Naive B cell (primary cell): ENCODE measurements at regions not wholly inside any gene's neighbourhood (a gene's known extent, or its start where the extent isn't known, plus 50 kb on each side); places are given as distances from the start of the nearest gene placed in this dataset.
A peak's percentile ranks its signal among the peaks of the same experiment; 100 is the strongest.

Experiments
- ATAC-seq, 2 donors: fragments of 150-1000 bp; cut with Tn5 transposase; 2 replicates each; pipeline ENCODE4 v1.10.0; 2021; ENCODE audit warnings: low read depth in 2 of 2, mild to moderate bottlenecking in 2 of 2, moderate library complexity in 2 of 2
- DNase-seq: peaks from one replicate; pipeline ENCODE4 v3.0.0; 2022
- H3K27ac Mint-ChIP-seq, 6 donors: one replicate each; pipeline ENCODE4 v1.8.0; 2020 to 2022; ENCODE audit warnings: mild to moderate bottlenecking in 6 of 6, mixed read lengths in 6 of 6, moderate library complexity in 5 of 6, inconsistent platforms in 2 of 6
- H3K27me3 Mint-ChIP-seq, 3 donors: one replicate each; pipeline ENCODE4 v1.8.0; 2021 to 2022; ENCODE audit warnings: mixed read lengths in 3 of 3, mild to moderate bottlenecking in 1 of 3
- H3K36me3 Mint-ChIP-seq, 2 donors: one replicate each; pipeline ENCODE4 v1.8.0; 2020 to 2022; ENCODE audit warnings: mixed read lengths in 2 of 2, inconsistent platforms in 1 of 2, mild to moderate bottlenecking in 1 of 2
- H3K4me1 Mint-ChIP-seq, 3 donors: one replicate each; pipeline ENCODE4 v1.8.0; 2020 to 2022; ENCODE audit warnings: mixed read lengths in 3 of 3, inconsistent platforms in 1 of 3, mild to moderate bottlenecking in 1 of 3, moderate library complexity in 1 of 3
- H3K4me3 Mint-ChIP-seq, 8 donors: one replicate each; pipeline ENCODE4 v1.8.0; 2020 to 2022; ENCODE audit warnings: mild to moderate bottlenecking in 8 of 8, mixed read lengths in 8 of 8, moderate library complexity in 8 of 8, inconsistent platforms in 2 of 8
- H3K9me3 Mint-ChIP-seq, 7 donors: one replicate each; pipeline ENCODE4 v1.8.0; 2020 to 2022; ENCODE audit warnings: mixed read lengths in 7 of 7, mild to moderate bottlenecking in 5 of 7, inconsistent platforms in 2 of 7, moderate library complexity in 1 of 7

DNA sequence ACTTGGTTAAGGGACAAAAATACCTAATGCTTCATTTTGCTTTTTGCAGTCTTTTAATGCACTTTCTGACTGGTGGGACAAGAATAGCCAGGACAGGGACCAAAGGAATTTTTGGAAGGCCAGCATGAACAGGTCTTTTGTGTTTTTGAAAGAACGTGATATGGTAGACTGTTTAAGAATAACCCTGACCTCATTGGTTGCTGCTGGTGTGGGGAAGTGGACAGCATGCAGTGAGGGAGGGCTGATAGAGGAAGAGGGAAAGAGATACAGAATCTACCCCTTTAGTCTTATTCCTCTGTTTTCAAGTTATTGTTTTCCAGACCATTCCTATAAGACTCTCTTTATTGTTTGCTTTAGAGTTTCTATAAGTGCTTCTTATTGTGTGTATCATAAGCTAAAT, 816.2 kb downstream of the CDH11 start:
- Mint-ChIP-seq H3K4me1 (no peaks in the 10 kb centered on the region), H3K27me3 (no peaks in the 10 kb centered on the region), H3K36me3 (peaks cover 0 to 6% of the 10 kb centered on the region in 2 donors), H3K4me3 (no peak overlapping the region), H3K27ac (no peak overlapping the region), H3K9me3 (peaks cover 9 to 26% (median 15%) of the 10 kb centered on the region in 7 donors)
- DNase-seq: no peak
- no peak for ATAC-seq

DNA sequence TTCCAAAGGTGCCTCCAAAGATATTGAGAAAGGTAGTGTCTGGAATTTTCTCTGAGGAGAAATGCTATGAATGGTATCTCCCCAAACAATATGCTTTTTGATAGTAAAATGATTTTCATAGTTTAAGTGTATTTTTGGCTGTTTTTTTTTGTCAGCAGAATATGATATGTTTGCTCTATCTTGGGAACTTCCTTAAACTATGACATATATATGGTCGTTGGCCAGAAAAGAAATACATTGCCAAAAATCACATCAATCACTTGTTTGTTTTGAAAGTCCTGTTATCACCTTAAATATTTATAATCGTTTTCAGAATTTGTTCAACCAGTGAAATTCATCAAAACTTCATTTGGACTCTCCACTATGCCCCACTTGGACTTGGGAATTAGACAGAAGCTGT, 816.9 kb downstream of the CDH11 start:
- peaks cover 7 to 26% (median 15%) of the 10 kb centered on the region in 7 donors for H3K9me3 Mint-ChIP-seq
- H3K36me3 Mint-ChIP-seq: peaks cover 0 to 6% of the 10 kb centered on the region in 2 donors
- no peak overlapping the region for H3K4me3 Mint-ChIP-seq
- DNase-seq (no peak), ATAC-seq (no peak)
- H3K4me1 Mint-ChIP-seq: no peaks in the 10 kb centered on the region
- no peaks in the 10 kb centered on the region for H3K27me3 Mint-ChIP-seq
- no peak overlapping the region for H3K27ac Mint-ChIP-seq

DNA sequence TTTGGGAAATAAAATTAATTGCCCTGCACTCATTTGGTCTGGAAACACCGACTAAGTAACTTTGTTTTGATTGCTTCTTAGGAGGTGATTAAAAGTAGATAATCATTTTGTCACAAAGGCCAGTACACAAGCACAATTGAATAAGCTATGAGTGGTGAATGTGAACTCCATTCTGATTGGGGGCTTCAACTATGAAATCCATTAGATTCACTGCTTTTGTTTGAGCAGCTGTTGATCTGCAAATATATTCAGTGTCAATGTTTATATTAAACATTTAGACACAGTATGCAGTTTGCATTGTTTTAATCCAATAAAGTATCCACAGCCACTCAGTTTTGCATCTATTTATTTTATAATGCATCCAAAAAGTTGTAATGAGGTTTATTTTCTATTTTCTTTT, 817.5 kb downstream of the CDH11 start:
- DNase-seq: no peak
- H3K9me3 Mint-ChIP-seq: peaks cover 7 to 23% (median 14%) of the 10 kb centered on the region in 7 donors
- ATAC-seq: no peak
- no peak overlapping the region for H3K27ac Mint-ChIP-seq
- H3K4me1 Mint-ChIP-seq: no peaks in the 10 kb centered on the region
- H3K36me3 Mint-ChIP-seq: peaks cover 0 to 6% of the 10 kb centered on the region in 2 donors
- no peaks in the 10 kb centered on the region for H3K27me3 Mint-ChIP-seq
- no peak overlapping the region for H3K4me3 Mint-ChIP-seq

DNA sequence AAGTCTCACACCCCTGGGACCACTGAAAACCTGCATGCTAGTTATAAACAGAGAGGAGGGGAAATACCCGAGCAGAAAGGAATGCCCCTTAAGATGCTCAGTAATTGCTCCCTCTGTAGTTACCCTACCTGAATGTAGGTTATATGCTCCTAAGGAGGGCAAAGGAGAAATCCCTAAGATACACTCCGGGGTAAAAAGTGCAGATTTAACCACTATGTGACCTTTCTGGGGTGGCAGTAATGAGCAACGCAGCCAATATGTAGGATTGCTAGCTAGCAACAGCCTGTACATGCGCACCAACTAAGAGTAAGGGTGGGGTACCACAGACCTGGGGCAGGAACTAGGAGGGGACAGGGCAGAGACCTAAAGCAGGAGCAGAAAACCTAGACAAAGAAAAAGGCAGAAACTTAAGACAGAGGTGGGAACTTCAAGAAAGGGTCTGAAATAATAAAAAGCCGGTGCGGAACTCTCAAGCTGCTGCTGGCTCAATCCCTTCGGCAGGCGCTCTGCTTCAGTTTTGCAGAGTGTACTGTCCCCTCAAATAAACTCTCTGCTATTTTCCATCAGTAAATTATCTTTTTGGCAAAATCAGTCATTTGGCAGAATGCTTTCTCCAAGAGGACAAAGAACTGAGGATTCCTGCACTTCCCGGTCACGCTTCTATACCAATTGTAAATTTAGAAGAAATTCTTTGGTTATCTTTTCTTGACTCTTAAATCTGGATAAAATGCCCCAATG, 823.8 kb downstream of the CDH11 start:
- Mint-ChIP-seq H3K4me1 (no peaks in the 10 kb centered on the region), H3K9me3 (peaks cover 0 to 21% (median 7%) of the 10 kb centered on the region in 7 donors), H3K27me3 (no peaks in the 10 kb centered on the region), H3K27ac (no peak overlapping the region), H3K36me3 (no peaks in the 10 kb centered on the region), H3K4me3 (no peak overlapping the region)
- DNase-seq (no peak), ATAC-seq (no peak)

DNA sequence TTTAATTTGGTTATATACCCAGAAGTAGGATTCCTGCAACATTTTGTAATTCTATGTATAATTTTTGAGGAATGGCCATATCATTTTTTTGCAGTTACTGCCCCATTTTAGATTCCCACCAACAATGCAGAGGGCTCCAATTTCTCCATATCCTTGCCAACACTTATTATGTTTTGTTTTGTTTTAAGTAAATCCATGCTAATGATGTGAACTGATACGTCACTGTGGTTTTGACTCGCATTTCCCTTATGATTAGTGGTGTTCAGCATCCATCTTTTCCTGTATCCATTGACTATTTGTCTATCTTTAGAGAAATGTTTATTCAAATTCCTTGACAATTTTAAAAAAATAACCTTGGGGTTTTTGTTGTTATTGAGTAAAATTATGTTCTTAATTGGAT, 826.4 kb downstream of the CDH11 start:
- no peaks in the 10 kb centered on the region for H3K27me3 Mint-ChIP-seq

DNA sequence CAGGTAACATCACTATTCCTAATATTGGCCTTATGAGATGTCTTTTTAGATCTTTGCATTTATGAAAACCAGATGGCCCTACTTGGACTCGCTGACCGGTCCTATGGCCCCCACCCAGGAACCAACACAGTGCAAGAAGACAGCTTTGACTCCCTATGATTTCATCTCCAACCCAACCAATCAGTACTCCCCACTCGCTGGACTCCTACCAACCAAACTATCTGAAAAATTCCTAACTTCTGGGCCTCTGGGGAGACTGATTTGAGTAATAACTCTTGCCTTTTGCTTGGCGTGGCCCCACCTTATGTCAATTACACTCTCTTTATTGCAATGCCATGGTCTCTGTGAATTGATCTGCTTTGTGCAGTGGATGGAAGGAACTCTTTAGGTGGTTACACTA, 828.9 kb downstream of the CDH11 start:
- no peak for DNase-seq
- Mint-ChIP-seq H3K27me3 (no peaks in the 10 kb centered on the region), H3K36me3 (no peaks in the 10 kb centered on the region), H3K4me1 (no peaks in the 10 kb centered on the region), H3K4me3 (peak overlapping the region in 1 of 8 donors; percentile 21), H3K27ac (no peak overlapping the region), H3K9me3 (peaks cover 0 to 12% (median 6%) of the 10 kb centered on the region in 7 donors)
- ATAC-seq: no peak

More for the DNA sequence above, 826.4 kb downstream of the CDH11 start:
- Mint-ChIP-seq H3K36me3 (no peaks in the 10 kb centered on the region), H3K9me3 (peaks cover 0 to 21% (median 6%) of the 10 kb centered on the region in 7 donors), H3K27ac (no peak overlapping the region), H3K4me1 (no peaks in the 10 kb centered on the region), H3K4me3 (no peak overlapping the region)
- ATAC-seq (no peak), DNase-seq (no peak)

DNA sequence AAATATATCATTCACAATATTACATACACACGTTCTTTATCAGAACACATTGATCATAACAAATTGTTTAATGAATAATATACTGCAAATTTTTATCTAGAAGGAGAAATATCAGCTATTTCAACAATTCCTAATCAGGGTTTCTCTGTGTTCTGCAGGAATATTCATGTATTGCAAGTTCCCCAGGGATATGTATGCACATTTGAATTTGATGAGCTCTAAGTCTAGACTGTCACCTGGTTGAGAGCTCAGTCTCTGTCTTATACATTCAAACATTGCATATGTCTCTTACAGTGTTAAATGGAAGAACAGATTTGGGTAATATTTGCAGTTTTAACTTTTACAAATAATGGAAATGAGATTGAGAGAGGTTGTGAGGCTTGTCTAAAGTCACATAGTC, 829.7 kb downstream of the CDH11 start:
- ATAC-seq: no peak
- H3K9me3 Mint-ChIP-seq: peaks cover 0 to 7% (median 4%) of the 10 kb centered on the region in 7 donors

DNA sequence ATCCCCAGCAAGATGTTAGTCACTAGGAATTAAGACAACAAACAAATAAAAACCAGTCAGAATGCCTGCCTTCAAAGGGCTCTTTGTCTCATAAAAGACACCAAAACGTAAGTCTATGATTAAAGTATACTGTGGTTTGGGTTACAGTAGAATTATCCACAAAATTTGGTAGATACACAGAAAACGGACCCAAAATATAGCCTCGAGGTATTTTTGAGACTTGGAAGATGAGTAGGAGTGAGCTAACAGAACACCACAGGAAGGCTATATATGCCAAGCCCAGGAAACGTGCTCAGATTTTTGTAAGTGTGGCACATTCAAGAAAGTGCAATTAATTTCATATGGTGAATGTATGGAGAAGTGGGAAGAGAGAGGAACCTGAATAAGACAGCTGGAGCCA, 831.4 kb downstream of the CDH11 start:
- peaks cover 0 to 4% (median 0%) of the 10 kb centered on the region in 7 donors for H3K9me3 Mint-ChIP-seq
- H3K27ac Mint-ChIP-seq: no peak overlapping the region
- H3K4me3 Mint-ChIP-seq: no peak overlapping the region
- H3K36me3 Mint-ChIP-seq: no peaks in the 10 kb centered on the region
- H3K27me3 Mint-ChIP-seq: no peaks in the 10 kb centered on the region
- no peak for DNase-seq
- no peak for ATAC-seq
- H3K4me1 Mint-ChIP-seq: no peaks in the 10 kb centered on the region

More for the DNA sequence above, 829.7 kb downstream of the CDH11 start:
- Mint-ChIP-seq H3K36me3 (no peaks in the 10 kb centered on the region), H3K27me3 (no peaks in the 10 kb centered on the region), H3K4me1 (no peaks in the 10 kb centered on the region), H3K4me3 (no peak overlapping the region), H3K27ac (no peak overlapping the region)
- no peak for DNase-seq

DNA sequence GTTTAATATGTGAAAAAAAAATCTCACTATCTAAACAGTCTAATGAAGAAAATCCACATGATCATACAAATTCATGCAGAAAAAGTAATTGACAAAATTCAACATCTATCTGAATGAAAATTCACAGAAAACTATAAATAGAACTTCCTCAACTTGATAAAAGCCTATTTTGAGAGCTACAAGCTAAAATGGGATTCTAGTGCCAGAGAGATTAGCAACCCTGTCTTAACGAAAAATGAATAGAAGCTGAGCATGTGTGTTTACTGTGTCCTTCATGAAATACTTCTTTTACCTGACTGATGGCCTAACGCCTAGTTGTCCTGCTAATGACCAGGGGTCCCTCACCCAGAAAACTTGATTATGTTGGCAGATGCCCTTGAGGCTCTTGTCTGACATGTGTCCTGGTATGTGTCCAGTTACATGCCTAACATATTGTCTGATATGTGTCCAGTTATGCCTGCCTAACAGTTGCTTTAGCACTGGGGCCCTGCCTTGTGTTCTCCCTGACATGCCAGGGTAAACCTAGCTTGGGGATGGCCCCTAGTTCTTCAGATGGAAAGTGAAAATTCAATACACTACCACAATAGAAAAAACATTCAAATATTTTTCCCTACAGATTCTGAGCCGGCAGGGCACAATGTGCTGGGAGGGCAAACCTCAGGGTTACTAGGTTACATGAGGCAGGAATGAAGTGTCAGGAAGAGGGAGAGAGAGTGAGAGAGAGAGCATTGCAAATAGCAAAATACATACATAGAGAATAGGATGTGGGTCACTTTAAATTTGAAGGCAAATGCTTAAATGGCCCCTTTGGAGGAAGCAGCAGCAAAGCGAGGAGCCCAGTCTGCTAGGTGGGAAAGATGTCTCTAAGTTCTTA, 834.0 kb downstream of the CDH11 start:
- Mint-ChIP-seq H3K4me3 (no peak overlapping the region), H3K9me3 (peaks cover 0 to 4% (median 3%) of the 10 kb centered on the region in 7 donors), H3K27me3 (no peaks in the 10 kb centered on the region), H3K27ac (no peak overlapping the region), H3K4me1 (no peaks in the 10 kb centered on the region), H3K36me3 (no peaks in the 10 kb centered on the region)
- ATAC-seq (no peak), DNase-seq (no peak)

DNA sequence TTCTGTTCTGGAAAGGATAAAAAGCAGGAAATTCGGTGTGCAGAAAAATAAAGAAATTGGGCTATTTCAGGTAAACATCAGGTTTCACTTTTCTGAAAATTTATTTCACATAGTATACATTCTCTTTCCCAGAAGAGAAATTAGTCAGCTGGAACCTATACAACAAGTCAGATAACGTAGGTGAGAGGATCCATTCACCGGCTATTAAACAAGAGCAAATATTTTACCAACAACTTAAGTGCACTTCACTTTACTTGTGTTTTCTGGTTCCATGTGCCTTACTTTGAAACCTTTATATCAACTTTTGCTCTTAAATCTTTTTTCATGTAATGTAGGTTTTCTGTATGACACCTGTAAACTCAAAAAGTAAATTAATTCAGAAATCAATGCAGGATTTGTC, 839.7 kb downstream of the CDH11 start:
- DNase-seq (no peak), ATAC-seq (no peak)
- H3K27ac Mint-ChIP-seq: no peak overlapping the region
- no peaks in the 10 kb centered on the region for H3K36me3 Mint-ChIP-seq
- no peaks in the 10 kb centered on the region for H3K4me1 Mint-ChIP-seq
- H3K27me3 Mint-ChIP-seq: no peaks in the 10 kb centered on the region
- peaks cover 0 to 12% (median 4%) of the 10 kb centered on the region in 7 donors for H3K9me3 Mint-ChIP-seq
- no peak overlapping the region for H3K4me3 Mint-ChIP-seq

DNA sequence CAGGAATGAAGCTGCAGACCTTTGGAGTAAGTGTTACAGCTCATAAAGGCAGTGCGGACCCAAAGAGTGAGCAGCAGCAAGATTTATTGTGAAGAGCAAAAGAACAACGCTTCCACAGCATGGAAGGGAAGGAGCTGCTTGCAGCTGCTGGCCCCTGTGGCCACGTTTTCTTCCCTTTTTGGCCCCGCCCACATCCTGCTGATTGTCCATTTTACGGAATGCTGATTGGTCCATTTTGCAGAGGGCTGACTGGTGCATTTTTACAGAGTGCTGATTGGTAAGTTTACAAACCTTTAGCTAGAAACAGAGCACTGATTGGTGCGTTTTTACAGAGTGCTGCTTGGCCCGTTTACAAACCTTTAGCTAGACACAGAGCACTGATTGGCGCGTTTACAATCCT, 841.5 kb downstream of the CDH11 start:
- Mint-ChIP-seq H3K4me1 (no peaks in the 10 kb centered on the region), H3K9me3 (peaks cover 0 to 14% (median 4%) of the 10 kb centered on the region in 7 donors), H3K4me3 (no peak overlapping the region), H3K27ac (no peak overlapping the region), H3K27me3 (no peaks in the 10 kb centered on the region), H3K36me3 (no peaks in the 10 kb centered on the region)
- no peak for DNase-seq
- ATAC-seq: no peak

DNA sequence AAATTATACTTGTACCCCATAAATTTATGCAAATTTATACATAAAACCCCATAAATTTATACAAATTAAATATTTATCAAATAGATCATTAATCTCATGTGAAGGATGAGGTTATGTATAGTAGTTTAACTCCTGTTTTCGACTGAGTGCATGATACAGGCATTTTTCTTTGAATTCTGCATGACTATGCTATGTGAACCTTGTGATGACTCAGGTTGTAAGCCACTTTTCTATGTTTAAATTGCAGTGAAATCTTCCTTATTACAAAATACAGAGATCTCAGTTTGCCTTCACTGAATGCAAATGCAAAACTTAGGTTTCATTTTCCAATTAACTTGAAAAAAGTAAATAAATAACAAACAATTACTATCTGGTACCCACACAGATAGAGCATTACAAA, 843.7 kb downstream of the CDH11 start:
- H3K9me3 Mint-ChIP-seq: peaks cover 0 to 11% (median 0%) of the 10 kb centered on the region in 7 donors
- H3K27me3 Mint-ChIP-seq: no peaks in the 10 kb centered on the region
- no peaks in the 10 kb centered on the region for H3K36me3 Mint-ChIP-seq
- no peak for ATAC-seq
- DNase-seq: no peak
- no peak overlapping the region for H3K27ac Mint-ChIP-seq
- H3K4me1 Mint-ChIP-seq: no peaks in the 10 kb centered on the region
- no peak overlapping the region for H3K4me3 Mint-ChIP-seq

DNA sequence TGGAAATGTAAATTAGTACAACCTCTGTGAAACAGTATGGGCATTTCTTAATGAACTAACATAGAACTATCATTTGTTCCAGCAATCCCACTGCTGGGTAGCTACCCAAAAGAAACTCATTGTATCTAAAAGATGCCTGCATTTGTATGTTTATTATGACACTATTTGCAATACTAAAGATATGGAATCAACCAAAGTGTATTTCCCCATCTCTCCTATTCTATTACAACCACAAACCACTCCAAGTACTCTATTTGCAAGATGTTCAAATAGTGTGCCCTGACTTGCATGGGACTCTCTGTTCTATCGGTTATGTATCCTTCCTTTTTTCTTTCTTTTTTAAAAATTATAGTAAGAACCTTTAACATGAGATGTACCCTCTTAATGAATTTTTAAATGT, 845.2 kb downstream of the CDH11 start:
- ATAC-seq (no peak), DNase-seq (no peak)
- Mint-ChIP-seq H3K27ac (no peak overlapping the region), H3K9me3 (peaks cover 0 to 11% (median 1%) of the 10 kb centered on the region in 7 donors), H3K36me3 (no peaks in the 10 kb centered on the region), H3K27me3 (no peaks in the 10 kb centered on the region), H3K4me3 (no peak overlapping the region), H3K4me1 (no peaks in the 10 kb centered on the region)

DNA sequence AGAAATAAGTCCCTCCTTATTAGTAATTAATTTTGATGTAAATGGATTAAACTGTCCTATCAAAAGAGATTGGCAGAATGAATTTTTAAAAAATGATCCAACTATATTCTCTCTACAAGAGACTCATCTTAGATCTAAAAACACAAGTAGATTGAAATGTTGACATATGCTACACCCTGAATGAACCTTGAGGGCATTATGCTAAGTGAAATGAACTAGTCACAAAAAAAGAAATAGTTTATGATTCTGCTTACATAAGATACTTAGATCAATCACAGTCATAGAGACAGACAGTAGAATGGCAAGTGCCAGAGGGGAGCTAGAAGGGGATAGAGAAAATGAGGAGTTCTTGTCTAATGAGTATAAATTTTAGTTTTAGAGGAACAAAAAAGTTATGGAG, 849.8 kb downstream of the CDH11 start:
- no peaks in the 10 kb centered on the region for H3K36me3 Mint-ChIP-seq
- H3K9me3 Mint-ChIP-seq: peaks cover 0 to 12% (median 6%) of the 10 kb centered on the region in 7 donors
- DNase-seq (no peak), ATAC-seq (no peak)
- H3K27ac Mint-ChIP-seq: no peak overlapping the region
- H3K4me1 Mint-ChIP-seq: no peaks in the 10 kb centered on the region
- no peak overlapping the region for H3K4me3 Mint-ChIP-seq
- H3K27me3 Mint-ChIP-seq: no peaks in the 10 kb centered on the region
